HCT116 (cell line): ENCODE measurements at regions not wholly inside any gene's neighbourhood (a gene's known extent, or its start where the extent isn't known, plus 50 kb on each side); places are given as distances from the start of the nearest gene placed in this dataset.

Experiments
- ATAC-seq: fragments of 200-7000 bp; cut with Tn5 transposase; 2 replicates; pipeline ENCODE4 v1.9.1; 2020; ENCODE audit warnings: mild to moderate bottlenecking, moderate library complexity
- BruUV-seq: library from RNA; stranded (reverse); fragments of 400-500 nt; replicated peaks from 2 replicates; lab custom pipeline; 2021; lab: Mats Ljungman, UMichigan
- CTCF ChIA-PET: fragments of 300-600 bp; sonication (Branson Sonifier 250); formaldehyde crosslinking; loops from one replicate; lab custom pipeline; 2021; ENCODE audit warnings: antibody characterized with exemption; lab: Charles Lee
- POLR2A ChIA-PET: fragments of 300-600, 350-600 bp; sonication (Branson Sonifier 250); formaldehyde crosslinking; loops from one replicate; lab custom pipeline; 2021; ENCODE audit warnings: antibody characterized with exemption; lab: Charles Lee
- RAD21 ChIA-PET, 2 experiments: fragments of 300-600 bp; sonication (Branson Sonifier 250); formaldehyde crosslinking; loops; one replicate each; lab custom pipeline; 2023; ENCODE audit warnings: low total read pairs in 2 of 2; ENCODE audit not compliant: uncharacterized antibody in 2 of 2, unreplicated experiment in 2 of 2, low non-redundant PET in 1 of 2; lab: Charles Lee
- DNase-seq: peaks from one replicate; pipeline ENCODE4 v3.0.0-alpha.2; 2010; ENCODE audit warnings: low read depth, low spot score
- H2AFZ ChIP-seq: fragments of 200-600 bp; shearing (Covaris generic), sonication (generic); 2 replicates; pipeline ENCODE4 v1.6.1; 2017; ENCODE audit warnings: low read depth, mixed run types, mixed read lengths, antibody characterized with exemption, low read length; ENCODE audit not compliant: poor library complexity, severe bottlenecking
- H3K27ac ChIP-seq: 2 replicates; pipeline ENCODE4 v1.5.1; 2012; ENCODE audit warnings: low read depth, low read length
- H3K27me3 ChIP-seq: fragments of 200-600 bp; sonication (generic); 2 replicates; pipeline ENCODE4 v1.6.1; 2016; ENCODE audit warnings: mixed run types, low read length, mixed read lengths; ENCODE audit not compliant: insufficient read depth
- H3K36me3 ChIP-seq, 2 experiments: fragments of 200-500 bp in 1 of 2; fragments of 200-600 bp in 1 of 2; sonication (Bioruptor generic) in 1 of 2; sonication (generic) in 1 of 2; 2 replicates each; pipeline versions ENCODE4 v1.5.1 to v1.6.1; 2014 to 2016; ENCODE audit warnings: low read length in 2 of 2, inconsistent platforms in 1 of 2, mixed read lengths in 1 of 2, mixed run types in 1 of 2; ENCODE audit not compliant: insufficient read depth in 2 of 2, control insufficient read depth in 1 of 2
- H3K4me1 ChIP-seq, 2 experiments: fragments of 200-600 bp in 1 of 2; sonication (generic) in 1 of 2; 2 replicates each; pipeline versions ENCODE4 v1.5.1 to v1.6.1; 2012 to 2017; ENCODE audit warnings: low read length in 2 of 2, inconsistent platforms in 1 of 2, mild to moderate bottlenecking in 1 of 2, mixed read lengths in 1 of 2, mixed run types in 1 of 2, moderate library complexity in 1 of 2; ENCODE audit not compliant: insufficient read depth in 2 of 2, control insufficient read depth in 1 of 2
- H3K4me2 ChIP-seq: fragments of 200-600 bp; sonication (generic); 2 replicates; pipeline ENCODE4 v1.6.1; 2017; ENCODE audit warnings: mixed run types, low read length, mixed read lengths
- H3K4me3 ChIP-seq, 2 experiments: fragments of 200-600 bp in 1 of 2; sonication (generic) in 1 of 2; replicated peaks in 1 of 2; 2 replicates each; pipeline ENCODE4 v1.5.1; 2011 to 2016; ENCODE audit warnings: low read length in 2 of 2, control low read depth in 1 of 2, low read depth in 1 of 2, mild to moderate bottlenecking in 1 of 2, mixed read lengths in 1 of 2, mixed run types in 1 of 2
- H3K79me2 ChIP-seq: fragments of 200-600 bp; sonication (generic); 2 replicates; pipeline ENCODE4 v1.6.1; 2017; ENCODE audit warnings: mild to moderate bottlenecking, mixed run types, low read length, moderate library complexity, mixed read lengths; ENCODE audit not compliant: insufficient read depth
- H3K9ac ChIP-seq: fragments of 200-600 bp; sonication (generic); 2 replicates; pipeline ENCODE4 v1.6.1; 2016; ENCODE audit warnings: low read length, mixed read lengths
- H3K9me2 ChIP-seq: fragments of 200-600 bp; sonication (generic), shearing (Covaris generic); 2 replicates; pipeline ENCODE4 v1.6.1; 2017; ENCODE audit warnings: mixed run types, mild to moderate bottlenecking, moderate library complexity; ENCODE audit not compliant: insufficient read depth
- H3K9me3 ChIP-seq, 2 experiments: fragments of 200-500 bp in 1 of 2; fragments of 200-600 bp in 1 of 2; sonication (Bioruptor generic) in 1 of 2; sonication (generic) in 1 of 2; 2 replicates each; pipeline ENCODE4 v1.6.1; 2014 to 2017; ENCODE audit warnings: low read length in 2 of 2, mixed read lengths in 2 of 2, inconsistent platforms in 1 of 2, low read depth in 1 of 2, mild to moderate bottlenecking in 1 of 2, mixed run types in 1 of 2, moderate library complexity in 1 of 2; ENCODE audit not compliant: control insufficient read depth in 1 of 2, insufficient read depth in 1 of 2
- H4K20me1 ChIP-seq: fragments of 200-600 bp; sonication (generic), shearing (Covaris generic); 2 replicates; pipeline ENCODE4 v1.6.1; 2017; ENCODE audit warnings: mixed run types, mild to moderate bottlenecking, moderate library complexity; ENCODE audit not compliant: insufficient read depth
- CTCF ChIP-seq, 3 experiments: fragments of 200-600 bp in 1 of 3; sonication (generic) in 1 of 3; IDR thresholded peaks in 2 of 3; conservative IDR thresholded peaks in 1 of 3; 2 replicates each; pipeline ENCODE4 v1.5.1; 2012 to 2017; ENCODE audit warnings: low read depth in 2 of 3, low read length in 2 of 3, antibody characterized with exemption in 1 of 3, borderline replicate concordance in 1 of 3, control low read depth in 1 of 3, mild to moderate bottlenecking in 1 of 3, mixed read lengths in 1 of 3, mixed run types in 1 of 3, moderate library complexity in 1 of 3; ENCODE audit not compliant: insufficient read depth in 1 of 3
- EGR1 ChIP-seq: IDR thresholded peaks from 2 replicates; pipeline ENCODE4 v1.6.1; 2012; ENCODE audit warnings: low read depth
- ELF1 ChIP-seq: IDR thresholded peaks from 2 replicates; pipeline ENCODE4 v1.6.1; 2012; ENCODE audit warnings: low read depth, borderline replicate concordance
- EZH2 ChIP-seq: fragments of 200-600 bp; sonication (generic); IDR thresholded peaks from 2 replicates; pipeline ENCODE4 v1.6.1; 2017; ENCODE audit warnings: antibody characterized with exemption, mixed run types
- MAX ChIP-seq: IDR thresholded peaks from 2 replicates; pipeline ENCODE4 v1.6.1; 2012
- POLR2A ChIP-seq: IDR thresholded peaks from 2 replicates; pipeline ENCODE4 v1.7.0; 2011; ENCODE audit warnings: borderline replicate concordance; ENCODE audit not compliant: insufficient read depth, insufficient read length; ENCODE audit errors: extremely low read depth
- SIN3A ChIP-seq: IDR thresholded peaks from 2 replicates; pipeline ENCODE4 v1.6.1; 2012; ENCODE audit warnings: low read depth
- YY1 ChIP-seq: IDR thresholded peaks from 2 replicates; pipeline ENCODE4 v1.6.1; 2011; ENCODE audit warnings: low read length, low read depth, moderate library complexity, mild to moderate bottlenecking; ENCODE audit not compliant: insufficient replicate concordance; ENCODE audit errors: extremely low read depth
- intact Hi-C: fragments of 100-400 bp; cut with micrococcal nuclease; formaldehyde crosslinking; loops from 2 replicates; pipeline ENCODE4 v1.10.0; 2022

GRCh38 chr2:209191139-209191538 is 232.7 kb upstream of the MAP2 start:
- DNase-seq, result no peak
- RAD21 ChIA-PET, result no interaction called here
- Histone ChIP-seq H4K20me1 (no peaks in the 10 kb centered on the region), H3K9me3 (no peaks in the 10 kb centered on the region), H3K36me3 (no peaks in the 10 kb centered on the region), H3K9ac (no peak overlapping the region), H3K4me1 (no peaks in the 10 kb centered on the region), H3K79me2 (no peaks in the 10 kb centered on the region), H3K27me3 (no peaks in the 10 kb centered on the region), H3K4me3 (no peak overlapping the region), H3K4me2 (no peak overlapping the region), H3K27ac (no peak overlapping the region), H3K9me2 (no peaks in the 10 kb centered on the region), H2AFZ (no peak overlapping the region)
- POLR2A ChIA-PET, result no interaction called here
- BruUV-seq, result no TSS peak
- CTCF ChIA-PET, result no interaction called here
- TF ChIP-seq MAX, result no peak
- no peak for TF ChIP-seq SIN3A
- intact Hi-C loops, result no loop called here
- ATAC-seq, result no peak

- BruUV-seq, result no TSS peak
- ChIA-PET POLR2A (no interaction called here), CTCF (interaction anchor here (1.6 kb wide), 1 partner anchor 375 kb away, joined by 3 read pairs; no protein-coding TSS in a partner anchor), RAD21 (no interaction called here)
- ATAC-seq, result no peak
- Histone ChIP-seq H3K4me3 (no peak overlapping the region), H4K20me1 (no peaks in the 10 kb centered on the region), H3K4me1 (no peaks in the 10 kb centered on the region), H2AFZ (no peak overlapping the region), H3K36me3 (no peaks in the 10 kb centered on the region), H3K9ac (no peak overlapping the region), H3K79me2 (no peaks in the 10 kb centered on the region), H3K9me3 (no peaks in the 10 kb centered on the region), H3K9me2 (no peaks in the 10 kb centered on the region), H3K27me3 (no peaks in the 10 kb centered on the region), H3K27ac (no peak overlapping the region), H3K4me2 (no peak overlapping the region)
- no peak for DNase-seq
- TF ChIP-seq EGR1 (no peak), EZH2 (no peak), ELF1 (no peak), CTCF (IDR thresholded peaks at IDR 0.05 in 2 of 3, conservative IDR thresholded peaks at IDR 0.05 in 1 of 3; ENCODE audit: borderline replicate concordance in 1 of 3, insufficient read depth in 1 of 3, low read depth in 2 of 3, low read length in 2 of 3) (no peak), POLR2A (no peak), YY1 (no peak)
- intact Hi-C loops, result no loop called here
These were observed 229.1 kb upstream of the MAP2 start for GRCh38 chr2:209194717-209195116.
